ENCODE measurements at regions not wholly inside any gene's neighbourhood (a gene's known extent, or its start where the extent isn't known, plus 50 kb on each side); places are given as distances from the start of the nearest gene placed in this dataset.
"Not testable (repeated sequence)": the region's sequence is repeated elsewhere in the genome, so short reads cannot be mapped to it uniquely, and the experiment has no call there.

GRCh38 chr15:69707241-69707640 lies 254.6 kb downstream of the RPLP1 start:
- H3K27me3 ChIP-seq (ENCODE audit: insufficient read depth, low read length); H3K27ac ChIP-seq (ENCODE audit: low read depth, low read length); H3K9ac ChIP-seq (ENCODE audit: low read depth, low read length); H3K36me3 ChIP-seq (ENCODE audit: insufficient read depth, low read length); H3K4me1 ChIP-seq (ENCODE audit: insufficient read depth, low read length); H3K4me3 ChIP-seq (ENCODE audit: low read length): not testable (repeated sequence)
- 93% methylated on average over 4 of the region's 4 CpGs for WGBS
- H3K9me3 ChIP-seq (ENCODE audit: insufficient read depth, low read depth, low read length) = peaks cover 10% of the 10 kb centered on the region

GRCh38 chr15:69708436-69709122 lies 256.0 kb downstream of the RPLP1 start:
- 91% methylated on average over 3 of the region's 3 CpGs for WGBS
- H3K4me3 ChIP-seq (ENCODE audit: low read length); H3K4me1 ChIP-seq (ENCODE audit: insufficient read depth, low read length); H3K9ac ChIP-seq (ENCODE audit: low read depth, low read length); H3K27me3 ChIP-seq (ENCODE audit: insufficient read depth, low read length); H3K27ac ChIP-seq (ENCODE audit: low read depth, low read length); H3K36me3 ChIP-seq (ENCODE audit: insufficient read depth, low read length): not testable (repeated sequence)
- H3K9me3 ChIP-seq (ENCODE audit: insufficient read depth, low read depth, low read length) = peaks cover 10% of the 10 kb centered on the region

GRCh38 chr15:69712991-69713390 lies 260.4 kb downstream of the RPLP1 start:
- no peaks in the 10 kb centered on the region for H3K36me3 ChIP-seq (ENCODE audit: insufficient read depth, low read length)
- peaks cover 8% of the 10 kb centered on the region for H3K9me3 ChIP-seq (ENCODE audit: insufficient read depth, low read depth, low read length)
- no peaks in the 10 kb centered on the region for H3K4me1 ChIP-seq (ENCODE audit: insufficient read depth, low read length)
- H3K27ac ChIP-seq (ENCODE audit: low read depth, low read length) = no peak overlapping the region
- no peak overlapping the region for H3K4me3 ChIP-seq (ENCODE audit: low read length)
- WGBS = 100% methylated on average over 2 of the region's 2 CpGs
- H3K27me3 ChIP-seq (ENCODE audit: insufficient read depth, low read length) = no peaks in the 10 kb centered on the region
- no peak overlapping the region for H3K9ac ChIP-seq (ENCODE audit: low read depth, low read length)

- H3K36me3 ChIP-seq (ENCODE audit: insufficient read depth, low read length) = no peaks in the 10 kb centered on the region
- no peaks in the 10 kb centered on the region for H3K27me3 ChIP-seq (ENCODE audit: insufficient read depth, low read length)
- no peak overlapping the region for H3K9ac ChIP-seq (ENCODE audit: low read depth, low read length)
- WGBS = 88% methylated on average over 9 of the region's 9 CpGs
- H3K4me3 ChIP-seq (ENCODE audit: low read length) = no peak overlapping the region
- H3K4me1 ChIP-seq (ENCODE audit: insufficient read depth, low read length) = no peaks in the 10 kb centered on the region
- H3K27ac ChIP-seq (ENCODE audit: low read depth, low read length) = no peak overlapping the region
- peaks cover 4% of the 10 kb centered on the region for H3K9me3 ChIP-seq (ENCODE audit: insufficient read depth, low read depth, low read length)
Observed at GRCh38 chr15:69713726-69714559, 261.3 kb downstream of the RPLP1 start.

- WGBS = 94% methylated on average over 2 of the region's 2 CpGs
Observed at GRCh38 chr15:69715210-69715609, 262.6 kb downstream of the RPLP1 start.

GRCh38 chr15:69718436-69718835 lies 265.8 kb downstream of the RPLP1 start:
- no peak overlapping the region for H3K27ac ChIP-seq (ENCODE audit: low read depth, low read length)
- H3K27me3 ChIP-seq (ENCODE audit: insufficient read depth, low read length) = no peaks in the 10 kb centered on the region
- H3K9ac ChIP-seq (ENCODE audit: low read depth, low read length) = no peak overlapping the region
- 100% methylated on average over 1 of the region's 2 CpGs for WGBS
- no peak overlapping the region for H3K4me3 ChIP-seq (ENCODE audit: low read length)
- H3K36me3 ChIP-seq (ENCODE audit: insufficient read depth, low read length) = no peaks in the 10 kb centered on the region
- no peaks in the 10 kb centered on the region for H3K4me1 ChIP-seq (ENCODE audit: insufficient read depth, low read length)
- H3K9me3 ChIP-seq (ENCODE audit: insufficient read depth, low read depth, low read length) = no peaks in the 10 kb centered on the region

More at GRCh38 chr15:69715210-69715609, 262.6 kb downstream of the RPLP1 start:
- no peaks in the 10 kb centered on the region for H3K27me3 ChIP-seq (ENCODE audit: insufficient read depth, low read length)
- H3K9me3 ChIP-seq (ENCODE audit: insufficient read depth, low read depth, low read length) = no peaks in the 10 kb centered on the region
- no peaks in the 10 kb centered on the region for H3K36me3 ChIP-seq (ENCODE audit: insufficient read depth, low read length)
- H3K4me1 ChIP-seq (ENCODE audit: insufficient read depth, low read length) = no peaks in the 10 kb centered on the region
- H3K9ac ChIP-seq (ENCODE audit: low read depth, low read length) = no peak overlapping the region
- H3K4me3 ChIP-seq (ENCODE audit: low read length) = no peak overlapping the region
- no peak overlapping the region for H3K27ac ChIP-seq (ENCODE audit: low read depth, low read length)

GRCh38 chr15:69718916-69719315 lies 266.3 kb downstream of the RPLP1 start:
- H3K4me3 ChIP-seq (ENCODE audit: low read length) = no peak overlapping the region
- H3K36me3 ChIP-seq (ENCODE audit: insufficient read depth, low read length) = no peaks in the 10 kb centered on the region
- 86% methylated on average over 4 of the region's 4 CpGs for WGBS
- H3K9ac ChIP-seq (ENCODE audit: low read depth, low read length) = no peak overlapping the region
- H3K9me3 ChIP-seq (ENCODE audit: insufficient read depth, low read depth, low read length) = no peaks in the 10 kb centered on the region
- H3K27ac ChIP-seq (ENCODE audit: low read depth, low read length) = no peak overlapping the region
- H3K4me1 ChIP-seq (ENCODE audit: insufficient read depth, low read length) = no peaks in the 10 kb centered on the region
- H3K27me3 ChIP-seq (ENCODE audit: insufficient read depth, low read length) = no peaks in the 10 kb centered on the region

- Histone ChIP-seq H3K27ac (ENCODE audit: low read depth, low read length) (no peak overlapping the region), H3K9me3 (ENCODE audit: insufficient read depth, low read depth, low read length) (no peaks in the 10 kb centered on the region), H3K9ac (ENCODE audit: low read depth, low read length) (no peak overlapping the region), H3K27me3 (ENCODE audit: insufficient read depth, low read length) (no peaks in the 10 kb centered on the region), H3K4me1 (ENCODE audit: insufficient read depth, low read length) (no peaks in the 10 kb centered on the region), H3K36me3 (ENCODE audit: insufficient read depth, low read length) (no peaks in the 10 kb centered on the region), H3K4me3 (ENCODE audit: low read length) (no peak overlapping the region)
- 85% methylated on average over 4 of the region's 4 CpGs for WGBS
Observed at GRCh38 chr15:69719527-69720240, 267.1 kb downstream of the RPLP1 start.

- H3K27me3 ChIP-seq (ENCODE audit: insufficient read depth, low read length) = no peaks in the 10 kb centered on the region
- H3K9ac ChIP-seq (ENCODE audit: low read depth, low read length) = no peak overlapping the region
- no peak overlapping the region for H3K4me3 ChIP-seq (ENCODE audit: low read length)
- no peak overlapping the region for H3K27ac ChIP-seq (ENCODE audit: low read depth, low read length)
- 95% methylated on average over 3 of the region's 3 CpGs for WGBS
- no peaks in the 10 kb centered on the region for H3K4me1 ChIP-seq (ENCODE audit: insufficient read depth, low read length)
- no peaks in the 10 kb centered on the region for H3K9me3 ChIP-seq (ENCODE audit: insufficient read depth, low read depth, low read length)
- no peaks in the 10 kb centered on the region for H3K36me3 ChIP-seq (ENCODE audit: insufficient read depth, low read length)
Observed at GRCh38 chr15:69720536-69720935, 267.9 kb downstream of the RPLP1 start.

GRCh38 chr15:69722924-69723323 lies 270.3 kb downstream of the RPLP1 start:
- Histone ChIP-seq H3K4me1 (ENCODE audit: insufficient read depth, low read length) (no peaks in the 10 kb centered on the region), H3K4me3 (ENCODE audit: low read length) (no peak overlapping the region), H3K36me3 (ENCODE audit: insufficient read depth, low read length) (no peaks in the 10 kb centered on the region), H3K9ac (ENCODE audit: low read depth, low read length) (no peak overlapping the region), H3K27ac (ENCODE audit: low read depth, low read length) (no peak overlapping the region), H3K9me3 (ENCODE audit: insufficient read depth, low read depth, low read length) (no peaks in the 10 kb centered on the region), H3K27me3 (ENCODE audit: insufficient read depth, low read length) (no peaks in the 10 kb centered on the region)
- WGBS = 88% methylated on average over 4 of the region's 5 CpGs

GRCh38 chr15:69723404-69724096 lies 270.9 kb downstream of the RPLP1 start:
- 87% methylated on average over 7 of the region's 7 CpGs for WGBS
- Histone ChIP-seq H3K27me3 (ENCODE audit: insufficient read depth, low read length) (no peaks in the 10 kb centered on the region), H3K4me1 (ENCODE audit: insufficient read depth, low read length) (no peaks in the 10 kb centered on the region), H3K36me3 (ENCODE audit: insufficient read depth, low read length) (no peaks in the 10 kb centered on the region), H3K9me3 (ENCODE audit: insufficient read depth, low read depth, low read length) (no peaks in the 10 kb centered on the region), H3K4me3 (ENCODE audit: low read length) (no peak overlapping the region), H3K27ac (ENCODE audit: low read depth, low read length) (no peak overlapping the region), H3K9ac (ENCODE audit: low read depth, low read length) (no peak overlapping the region)
